Subcutaneous abdominal adipose tissue (tissue), 5 donors: ENCODE measurements at regions not wholly inside any gene's neighbourhood (a gene's known extent, or its start where the extent isn't known, plus 50 kb on each side); places are given as distances from the start of the nearest gene placed in this dataset.

Source experiments
- H3K27ac ChIP-seq: one replicate; pipeline ENCODE4 v1.7.0; 2013; ENCODE audit warnings: low read depth, mild to moderate bottlenecking, inconsistent platforms, low read length, moderate library complexity
- H3K27me3 ChIP-seq, 5 donors: one replicate each; pipeline ENCODE4 v1.7.0; 2013; ENCODE audit warnings: low read length in 5 of 5, inconsistent platforms in 1 of 5; ENCODE audit not compliant: control insufficient read depth in 5 of 5, insufficient read depth in 4 of 5
- H3K36me3 ChIP-seq, 5 donors: one replicate each; pipeline ENCODE4 v1.7.0; 2013; ENCODE audit warnings: low read length in 5 of 5; ENCODE audit not compliant: control insufficient read depth in 5 of 5, insufficient read depth in 5 of 5
- H3K4me1 ChIP-seq, 5 donors: one replicate each; pipeline ENCODE4 v1.7.0; 2013; ENCODE audit warnings: low read length in 5 of 5, mild to moderate bottlenecking in 3 of 5, moderate library complexity in 1 of 5; ENCODE audit not compliant: control insufficient read depth in 5 of 5, insufficient read depth in 5 of 5
- H3K4me3 ChIP-seq, 5 donors: one replicate each; pipeline ENCODE4 v1.7.0; 2013; ENCODE audit warnings: low read length in 5 of 5, low read depth in 1 of 5
- H3K9ac ChIP-seq, 5 donors: one replicate each; pipeline ENCODE4 v1.7.0; 2013; ENCODE audit warnings: low read length in 5 of 5, mild to moderate bottlenecking in 4 of 5, moderate library complexity in 3 of 5
- H3K9me3 ChIP-seq, 5 donors: one replicate each; pipeline ENCODE4 v1.7.0; 2013; ENCODE audit warnings: low read length in 5 of 5; ENCODE audit not compliant: control insufficient read depth in 5 of 5
- donor health status: healthy.
- donor health status: healthy.
- donor health status: healthy.
- donor health status: healthy.
- donor health status: healthy.

DNA sequence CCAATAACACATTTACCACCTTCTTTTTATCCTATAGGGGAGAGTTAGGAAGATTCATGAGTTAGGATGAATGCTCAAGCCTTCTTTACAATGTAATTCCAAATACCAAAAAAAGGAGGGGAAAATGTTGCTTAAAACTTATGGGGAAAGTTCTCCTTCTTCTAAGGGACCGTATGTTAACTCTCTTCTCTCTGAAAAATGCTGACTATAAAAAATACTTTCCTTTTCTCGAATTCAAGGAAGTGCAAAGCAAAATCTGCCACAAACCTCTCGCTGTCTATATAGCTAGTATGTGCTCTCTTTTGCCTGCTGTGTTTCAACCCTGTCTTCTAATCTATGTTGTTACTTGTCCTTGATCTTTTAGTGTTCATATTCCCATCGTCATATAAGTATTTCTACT, 768.6 kb upstream of the C9orf72 start:
- no peak overlapping the region for H3K9ac ChIP-seq
- no peak overlapping the region for H3K27ac ChIP-seq
- H3K36me3 ChIP-seq: no peaks in the 10 kb centered on the region
- no peaks in the 10 kb centered on the region for H3K4me1 ChIP-seq
- H3K9me3 ChIP-seq: no peaks in the 10 kb centered on the region
- no peak overlapping the region for H3K4me3 ChIP-seq
- no peaks in the 10 kb centered on the region for H3K27me3 ChIP-seq

DNA sequence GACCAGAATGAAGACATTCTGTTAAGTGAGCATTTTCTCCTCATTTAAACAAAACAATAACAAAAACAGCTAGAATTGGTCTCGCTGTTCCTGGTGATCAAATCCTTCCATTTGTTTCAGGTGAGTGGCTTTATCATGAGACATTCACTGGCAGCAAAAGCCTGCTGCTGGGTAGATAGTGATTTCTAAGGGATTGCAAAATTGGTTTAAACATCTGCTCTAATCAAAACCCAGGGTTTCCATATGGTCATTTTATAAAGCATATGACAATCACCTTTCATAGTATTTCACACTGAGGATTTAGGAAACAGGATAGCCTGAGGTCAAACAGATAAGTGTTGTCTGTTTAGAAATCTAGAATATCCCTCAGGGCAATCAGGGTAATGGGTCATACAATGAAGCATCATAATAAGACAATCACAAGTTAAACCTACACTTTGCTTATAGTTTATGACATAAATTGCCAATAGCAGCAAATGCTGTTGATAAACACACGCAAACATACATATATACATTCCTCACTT, 769.6 kb upstream of the C9orf72 start:
- H3K4me1 ChIP-seq: no peaks in the 10 kb centered on the region
- no peak overlapping the region for H3K27ac ChIP-seq
- H3K4me3 ChIP-seq: no peak overlapping the region
- no peaks in the 10 kb centered on the region for H3K9me3 ChIP-seq
- H3K27me3 ChIP-seq: no peaks in the 10 kb centered on the region
- H3K9ac ChIP-seq: no peak overlapping the region
- no peaks in the 10 kb centered on the region for H3K36me3 ChIP-seq

GRCh38 chr9:28363151-28363562, 789.9 kb upstream of the C9orf72 start:
- H3K9me3 ChIP-seq: no peaks in the 10 kb centered on the region
- no peak overlapping the region for H3K9ac ChIP-seq
- H3K4me3 ChIP-seq: no peak overlapping the region
- H3K27ac ChIP-seq: no peak overlapping the region
- H3K36me3 ChIP-seq: no peaks in the 10 kb centered on the region
- H3K4me1 ChIP-seq: no peaks in the 10 kb centered on the region
- no peaks in the 10 kb centered on the region for H3K27me3 ChIP-seq

DNA sequence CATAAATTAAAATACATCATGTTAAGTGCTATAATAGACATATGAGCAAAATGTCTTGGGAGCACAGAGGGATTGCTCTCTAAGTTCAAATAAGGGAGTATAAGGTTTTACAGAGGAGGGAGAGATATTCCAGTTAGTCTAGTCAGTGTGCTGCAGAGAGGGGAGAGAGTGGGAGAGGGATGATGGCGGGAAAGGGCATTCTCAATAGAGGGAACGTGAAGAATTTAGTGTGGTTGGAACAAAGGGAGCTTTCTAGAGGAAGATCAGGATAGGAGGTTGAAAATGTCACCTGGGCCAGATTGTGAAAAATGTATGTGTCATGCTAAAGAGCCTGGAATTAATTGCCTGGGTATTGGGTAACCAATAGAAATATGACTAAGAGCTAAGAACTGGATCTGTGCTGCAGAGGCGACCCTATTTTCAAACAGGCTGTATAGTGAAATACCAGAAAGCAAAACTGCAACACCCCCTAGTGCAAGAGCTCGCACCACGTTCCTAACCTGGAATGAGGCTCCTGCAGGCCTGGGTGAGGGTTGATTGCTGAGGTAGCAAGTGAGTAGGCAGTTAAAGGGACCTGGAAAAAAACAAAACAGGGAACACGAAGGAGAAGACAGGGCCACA, 791.8 kb upstream of the C9orf72 start:
- H3K4me1 ChIP-seq: no peaks in the 10 kb centered on the region
- H3K27me3 ChIP-seq: no peaks in the 10 kb centered on the region
- H3K9ac ChIP-seq: no peak overlapping the region
- no peak overlapping the region for H3K27ac ChIP-seq
- no peaks in the 10 kb centered on the region for H3K9me3 ChIP-seq
- H3K36me3 ChIP-seq: no peaks in the 10 kb centered on the region
- no peak overlapping the region for H3K4me3 ChIP-seq

DNA sequence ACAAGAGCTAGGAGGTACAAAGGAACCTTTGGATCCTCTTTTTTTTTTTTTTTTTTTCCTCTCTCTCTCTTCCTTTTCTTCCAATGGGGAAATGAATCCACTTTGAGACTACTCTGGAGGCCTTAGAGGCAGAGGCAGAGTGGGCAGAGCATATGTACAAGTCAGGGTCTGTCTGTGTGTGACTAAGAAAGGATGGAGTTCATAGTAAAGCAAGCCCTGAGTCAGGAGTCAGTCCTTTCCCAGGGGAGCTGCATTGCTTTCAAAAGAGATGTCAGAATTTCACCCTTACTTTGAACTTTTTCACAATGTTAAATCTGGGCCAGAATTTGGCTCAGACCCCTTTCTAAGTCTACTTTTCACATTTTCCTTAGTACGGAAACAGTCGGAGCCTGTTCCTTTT, 792.4 kb upstream of the C9orf72 start:
- Histone ChIP-seq H3K9me3 (no peaks in the 10 kb centered on the region), H3K9ac (no peak overlapping the region), H3K4me1 (no peaks in the 10 kb centered on the region), H3K27me3 (no peaks in the 10 kb centered on the region), H3K4me3 (no peak overlapping the region), H3K36me3 (no peaks in the 10 kb centered on the region), H3K27ac (no peak overlapping the region)

- no peak overlapping the region for H3K27ac ChIP-seq
- no peak overlapping the region for H3K9ac ChIP-seq
- H3K27me3 ChIP-seq: no peaks in the 10 kb centered on the region
- no peaks in the 10 kb centered on the region for H3K9me3 ChIP-seq
- H3K4me3 ChIP-seq: no peak overlapping the region
- no peaks in the 10 kb centered on the region for H3K36me3 ChIP-seq
- peaks cover 0 to 8% (median 0%) of the 10 kb centered on the region in 5 donors for H3K4me1 ChIP-seq
These were observed 805.0 kb upstream of the C9orf72 start for GRCh38 chr9:28378231-28378630.

- H3K27ac ChIP-seq: no peak overlapping the region
- H3K9me3 ChIP-seq: no peaks in the 10 kb centered on the region
- H3K9ac ChIP-seq: no peak overlapping the region
- H3K27me3 ChIP-seq: no peaks in the 10 kb centered on the region
- no peak overlapping the region for H3K4me3 ChIP-seq
- H3K36me3 ChIP-seq: no peaks in the 10 kb centered on the region
- H3K4me1 ChIP-seq: peaks cover 0 to 8% (median 0%) of the 10 kb centered on the region in 5 donors
These were observed 805.8 kb upstream of the C9orf72 start for GRCh38 chr9:28379082-28379481.

GRCh38 chr9:28389411-28389810, 816.1 kb upstream of the C9orf72 start:
- H3K27ac ChIP-seq: no peak overlapping the region
- no peak overlapping the region for H3K9ac ChIP-seq
- H3K9me3 ChIP-seq: peaks cover 0 to 6% (median 0%) of the 10 kb centered on the region in 5 donors
- H3K27me3 ChIP-seq: no peaks in the 10 kb centered on the region
- no peak overlapping the region for H3K4me3 ChIP-seq
- no peaks in the 10 kb centered on the region for H3K4me1 ChIP-seq
- H3K36me3 ChIP-seq: no peaks in the 10 kb centered on the region

DNA sequence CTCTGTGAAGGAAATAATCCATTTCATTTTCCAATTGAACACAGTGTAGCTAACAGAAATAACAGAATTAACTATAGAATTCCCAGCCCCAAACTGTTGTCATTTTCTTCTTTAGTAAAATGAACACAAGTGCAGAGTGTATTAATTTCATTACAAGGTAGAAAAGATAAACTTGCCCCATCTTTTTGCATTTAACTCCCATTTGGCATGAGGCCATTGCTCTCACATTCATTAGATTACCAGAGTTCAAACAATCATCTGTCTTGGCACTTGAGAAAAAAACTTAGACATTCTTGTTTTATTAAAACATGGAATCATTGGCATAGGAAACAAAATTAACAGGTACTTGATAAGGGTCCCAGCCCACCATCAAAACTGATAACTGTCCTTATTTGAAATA, 821.5 kb upstream of the C9orf72 start:
- Histone ChIP-seq H3K27ac (no peak overlapping the region), H3K4me3 (no peak overlapping the region), H3K9ac (no peak overlapping the region), H3K9me3 (peaks cover 0 to 2% (median 0%) of the 10 kb centered on the region in 5 donors), H3K4me1 (no peaks in the 10 kb centered on the region), H3K36me3 (no peaks in the 10 kb centered on the region), H3K27me3 (no peaks in the 10 kb centered on the region)

DNA sequence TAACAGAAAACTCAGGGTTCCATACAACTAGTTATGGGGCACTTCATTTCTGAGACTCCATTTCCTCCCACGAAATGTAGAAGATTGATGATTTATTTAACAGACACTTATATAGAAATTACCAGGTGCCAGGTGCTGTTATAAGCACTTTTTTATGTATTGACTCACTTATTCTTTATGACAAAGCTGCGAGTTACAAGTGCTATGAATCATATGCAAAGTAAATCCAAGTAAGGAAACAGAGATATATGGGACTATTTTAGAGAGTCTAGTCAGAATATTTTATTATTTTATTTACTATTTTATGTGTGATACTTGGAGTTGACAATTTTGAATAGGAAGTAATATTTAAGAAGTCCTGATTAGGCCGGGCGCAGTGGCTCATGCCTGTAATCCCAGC, 822.8 kb upstream of the C9orf72 start:
- Histone ChIP-seq H3K9ac (no peak overlapping the region), H3K9me3 (peaks cover 0 to 2% (median 0%) of the 10 kb centered on the region in 5 donors), H3K27me3 (no peaks in the 10 kb centered on the region), H3K36me3 (no peaks in the 10 kb centered on the region), H3K4me3 (no peak overlapping the region), H3K4me1 (no peaks in the 10 kb centered on the region), H3K27ac (no peak overlapping the region)
